HepG2 (cell line): ENCODE measurements at regions not wholly inside any gene's neighbourhood (a gene's known extent, or its start where the extent isn't known, plus 50 kb on each side); places are given as distances from the start of the nearest gene placed in this dataset.

Experiments
- ATAC-seq: fragments of 200-7000 bp; cut with Tn5 transposase; 3 replicates; pipeline ENCODE4 v1.9.1; 2020; ENCODE audit warnings: mild to moderate bottlenecking, moderate library complexity
- BruUV-seq: library from RNA; stranded (reverse); fragments of 400-500 nt; replicated peaks from 2 replicates; lab custom pipeline; 2021; lab: Mats Ljungman, UMichigan
- CTCF ChIA-PET: fragments of 300-600 bp; formaldehyde crosslinking; extraction: SDS; loops from one replicate; lab custom pipeline; 2021; ENCODE audit warnings: low total read pairs, inconsistent platforms, low intra/inter-chr PET ratio; lab: Yijun Ruan, JAX
- POLR2A ChIA-PET: fragments of 350-600 bp; sonication (Branson Sonifier 250); formaldehyde crosslinking; loops from one replicate; lab custom pipeline; 2020; ENCODE audit warnings: antibody characterized with exemption, inconsistent platforms; lab: Yijun Ruan, JAX
- DNase-seq: peaks from one replicate; pipeline ENCODE4 v3.0.0-alpha.2; 2015; ENCODE audit warnings: low spot score
- FAIRE-seq: peaks from 3 replicates; lab custom pipeline; 2011; peaks lifted over from hg19 to GRCh38; lab: Jason Lieb, UNC
- H2AFZ ChIP-seq: one replicate; pipeline ENCODE4 v1.6.1; 2011; ENCODE audit warnings: low read length, inconsistent platforms
- H3K27ac ChIP-seq: fragments of 300-600 bp; 3 replicates; pipeline ENCODE4 v1.8.0; 2011; ENCODE audit warnings: mixed run types, mild to moderate bottlenecking, mixed read lengths, low read length, inconsistent platforms; ENCODE audit not compliant: insufficient read depth; ENCODE audit errors: extremely low read length
- H3K27me3 ChIP-seq, 2 experiments: fragments of 200-600 bp in 1 of 2; 2 replicates in 1 of 2; 3 replicates in 1 of 2; pipeline versions ENCODE4 v1.6.0 to v1.8.0; 2011; ENCODE audit warnings: low read length in 2 of 2, mild to moderate bottlenecking in 2 of 2, moderate library complexity in 2 of 2, inconsistent platforms in 1 of 2; ENCODE audit not compliant: insufficient read depth in 2 of 2, control insufficient read depth in 1 of 2
- H3K36me3 ChIP-seq, 2 experiments: fragments of 200-600 bp in 1 of 2; replicated peaks in 1 of 2; 2 replicates in 1 of 2; 3 replicates in 1 of 2; pipeline versions ENCODE4 v1.5.1 to v1.8.0; 2011; ENCODE audit warnings: low read length in 2 of 2, inconsistent platforms in 1 of 2; ENCODE audit not compliant: insufficient read depth in 2 of 2, control insufficient read depth in 1 of 2
- H3K4me1 ChIP-seq: 2 replicates; pipeline ENCODE4 v1.5.1; 2012; ENCODE audit warnings: low read length, inconsistent platforms; ENCODE audit not compliant: insufficient read depth
- H3K4me2 ChIP-seq: 2 replicates; pipeline ENCODE4 v1.6.0; 2011; ENCODE audit warnings: low read depth, low read length, inconsistent platforms
- H3K4me3 ChIP-seq, 3 experiments: fragments of 200-600 bp in 1 of 3; sonication (generic), shearing (Covaris generic) in 1 of 3; replicated peaks in 1 of 3; 2 replicates each; pipeline ENCODE4 v1.5.1; 2011 to 2016; ENCODE audit warnings: low read length in 3 of 3, inconsistent platforms in 2 of 3, low read depth in 2 of 3, mild to moderate bottlenecking in 2 of 3, control low read depth in 1 of 3, mixed read lengths in 1 of 3; ENCODE audit not compliant: insufficient read depth in 1 of 3
- H3K79me2 ChIP-seq: one replicate; pipeline ENCODE4 v1.6.1; 2011; ENCODE audit warnings: low read length, inconsistent platforms; ENCODE audit not compliant: insufficient read depth
- H3K9ac ChIP-seq: 2 replicates; pipeline ENCODE4 v1.6.0; 2011; ENCODE audit warnings: mild to moderate bottlenecking, low read depth, low read length, inconsistent platforms; ENCODE audit not compliant: insufficient read depth
- H3K9me3 ChIP-seq: 2 replicates; pipeline ENCODE4 v1.5.1; 2012; ENCODE audit warnings: mild to moderate bottlenecking, low read length
- H4K20me1 ChIP-seq: 2 replicates; pipeline ENCODE4 v1.6.0; 2011; ENCODE audit warnings: inconsistent platforms, mild to moderate bottlenecking, low read length, moderate library complexity; ENCODE audit not compliant: insufficient read depth
- MEIS2 ChIP-seq: sonication (generic); formaldehyde crosslinking; IDR thresholded peaks from 2 replicates; pipeline ENCODE4 v1.9.0; 2021; ENCODE audit warnings: mild to moderate bottlenecking, missing genetic modification reagents
- PAF1 ChIP-seq: IDR thresholded peaks from 2 replicates; pipeline ENCODE4 v1.6.1; 2016; ENCODE audit warnings: missing genetic modification reagents, missing compliant biosample characterization
- ZMYM3 ChIP-seq: sonication (generic); formaldehyde crosslinking; IDR thresholded peaks from 2 replicates; pipeline ENCODE4 v1.5.1; 2020; ENCODE audit warnings: mild to moderate bottlenecking, missing genetic modification reagents
- ZNF160 ChIP-seq: sonication (generic); formaldehyde crosslinking; IDR thresholded peaks from 2 replicates; pipeline ENCODE4 v1.8.0; 2022; ENCODE audit warnings: mild to moderate bottlenecking, inconsistent platforms, missing genetic modification reagents
- ZNF205 ChIP-seq: IDR thresholded peaks from 2 replicates; pipeline ENCODE4 v1.6.1; 2018; ENCODE audit warnings: missing biosample characterization, missing genetic modification reagents
- ZNF484 ChIP-seq: sonication (generic); formaldehyde crosslinking; IDR thresholded peaks from 2 replicates; pipeline ENCODE4 v1.5.1; 2020; ENCODE audit warnings: mild to moderate bottlenecking, low read depth, missing genetic modification reagents, borderline replicate concordance
- ZNF563 ChIP-seq: sonication (generic); formaldehyde crosslinking; IDR thresholded peaks from 2 replicates; pipeline ENCODE4 v1.8.0; 2022; ENCODE audit warnings: mild to moderate bottlenecking, moderate library complexity, missing genetic modification reagents
- ZNF773 ChIP-seq: sonication (generic); formaldehyde crosslinking; IDR thresholded peaks from 2 replicates; pipeline ENCODE4 v1.4.0; 2020; ENCODE audit warnings: missing genetic modification reagents, borderline replicate concordance
- WGBS: methylation state at CpG from one replicate; pipeline ENCODE4 v1.1.6; 2017; ENCODE audit warnings: low lambda C conversion rate; 5-methylcytosine and 5-hydroxymethylcytosine counted together
- in situ Hi-C: cut with HindIII; loops from 2 replicates; pipeline ENCODE4 v1.10.0; 2017; ENCODE audit warnings: low pct_unique_long_range_greater_than_20kb; ENCODE audit not compliant: extremely low pct_ligation_motif_present
- intact Hi-C: fragments of 100-400 bp; cut with micrococcal nuclease; formaldehyde crosslinking; loops from one replicate; pipeline ENCODE4 v1.10.0; 2022; ENCODE audit not compliant: unreplicated experiment
- TF ChIP-seq, protein P1 (sequence below): sonication (generic); formaldehyde crosslinking; IDR thresholded peaks from 2 replicates; pipeline ENCODE4 v1.4.0; 2020; ENCODE audit warnings: missing genetic modification reagents
- TF ChIP-seq, protein P2 (sequence below): sonication (generic); formaldehyde crosslinking; IDR thresholded peaks from 2 replicates; pipeline ENCODE4 v1.5.0; 2020; ENCODE audit warnings: mild to moderate bottlenecking, missing genetic modification reagents, borderline replicate concordance
- TF ChIP-seq, protein P3 (sequence below): sonication (generic); formaldehyde crosslinking; IDR thresholded peaks from 2 replicates; pipeline ENCODE4 v1.4.0; 2020; ENCODE audit warnings: missing genetic modification reagents
- TF ChIP-seq, protein P4 (sequence below): sonication (generic); formaldehyde crosslinking; IDR thresholded peaks from 2 replicates; pipeline ENCODE4 v1.5.0; 2020; ENCODE audit warnings: mild to moderate bottlenecking, low read depth, missing genetic modification reagents, borderline replicate concordance

DNA sequence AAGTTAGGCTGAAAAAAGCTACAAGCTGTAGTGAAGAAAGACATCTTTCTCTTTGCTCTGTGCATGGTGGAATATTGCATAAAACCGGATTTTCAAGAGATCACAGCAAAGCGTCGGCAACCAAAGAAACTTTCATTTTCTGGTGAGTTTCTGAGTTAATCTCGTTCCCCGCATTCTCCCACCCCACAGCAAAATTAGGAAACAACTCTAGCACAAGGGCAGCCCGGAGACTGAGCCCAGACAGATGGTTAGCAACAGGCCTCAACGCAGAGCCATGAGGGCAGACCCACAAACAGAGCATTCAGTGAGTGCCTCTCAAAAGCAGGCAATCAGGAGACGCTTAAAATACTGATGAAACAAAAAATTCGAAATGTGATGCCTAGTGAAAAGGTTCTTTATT lies 396.1 kb upstream of the KLF6 start (continued):
- TF ChIP-seq, protein P1, sequence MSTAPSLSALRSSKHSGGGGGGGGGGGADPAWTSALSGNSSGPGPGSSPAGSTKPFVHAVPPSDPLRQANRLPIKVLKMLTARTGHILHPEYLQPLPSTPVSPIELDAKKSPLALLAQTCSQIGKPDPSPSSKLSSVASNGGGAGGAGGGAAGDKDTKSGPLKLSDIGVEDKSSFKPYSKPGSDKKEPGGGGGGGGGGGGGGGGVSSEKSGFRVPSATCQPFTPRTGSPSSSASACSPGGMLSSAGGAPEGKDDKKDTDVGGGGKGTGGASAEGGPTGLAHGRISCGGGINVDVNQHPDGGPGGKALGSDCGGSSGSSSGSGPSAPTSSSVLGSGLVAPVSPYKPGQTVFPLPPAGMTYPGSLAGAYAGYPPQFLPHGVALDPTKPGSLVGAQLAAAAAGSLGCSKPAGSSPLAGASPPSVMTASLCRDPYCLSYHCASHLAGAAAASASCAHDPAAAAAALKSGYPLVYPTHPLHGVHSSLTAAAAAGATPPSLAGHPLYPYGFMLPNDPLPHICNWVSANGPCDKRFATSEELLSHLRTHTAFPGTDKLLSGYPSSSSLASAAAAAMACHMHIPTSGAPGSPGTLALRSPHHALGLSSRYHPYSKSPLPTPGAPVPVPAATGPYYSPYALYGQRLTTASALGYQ, result no peak
- TF ChIP-seq ZMYM3, result no peak

DNA sequence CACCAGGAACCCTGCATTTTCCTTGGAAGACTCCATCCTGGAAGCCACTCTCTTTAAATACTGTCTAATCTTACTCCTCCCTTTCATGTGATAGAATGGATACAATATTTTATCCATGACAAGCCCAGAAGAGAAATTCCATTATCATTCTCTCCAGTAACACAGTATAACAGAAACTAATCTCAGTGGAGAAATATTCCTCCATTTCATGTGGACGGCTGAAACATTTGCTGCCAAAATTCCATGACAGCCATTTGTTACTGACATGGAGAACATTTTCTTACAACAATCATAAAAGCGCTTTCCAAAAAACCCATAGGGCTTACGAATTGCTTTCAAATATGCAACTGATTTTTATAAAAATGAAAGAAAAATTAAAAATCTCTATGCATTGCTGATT lies 392.8 kb upstream of the KLF6 start:
- Histone ChIP-seq H3K4me1 (no peaks in the 10 kb centered on the region), H3K27me3 (peaks cover 0 to 5% of the 10 kb centered on the region in 2 experiments; a peak in 2 of 5 replicates), H3K9me3 (no peaks in the 10 kb centered on the region), H2AFZ (no peak overlapping the region), H3K27ac (no peak overlapping the region), H4K20me1 (no peaks in the 10 kb centered on the region), H3K4me2 (no peak overlapping the region), H3K4me3 (no peak overlapping the region), H3K79me2 (no peaks in the 10 kb centered on the region), H3K9ac (no peak overlapping the region), H3K36me3 (no peaks in the 10 kb centered on the region)
- FAIRE-seq (no peak), DNase-seq (no peak), ATAC-seq (no peak)
- no TSS peak for BruUV-seq
- intact Hi-C loops, result no loop called here
- WGBS, result 32% methylated on average over 3 of the region's 3 CpGs
- ChIA-PET POLR2A (no interaction called here), CTCF (no interaction called here)
- in situ Hi-C loops, result no loop called here
- TF ChIP-seq, protein P2, sequence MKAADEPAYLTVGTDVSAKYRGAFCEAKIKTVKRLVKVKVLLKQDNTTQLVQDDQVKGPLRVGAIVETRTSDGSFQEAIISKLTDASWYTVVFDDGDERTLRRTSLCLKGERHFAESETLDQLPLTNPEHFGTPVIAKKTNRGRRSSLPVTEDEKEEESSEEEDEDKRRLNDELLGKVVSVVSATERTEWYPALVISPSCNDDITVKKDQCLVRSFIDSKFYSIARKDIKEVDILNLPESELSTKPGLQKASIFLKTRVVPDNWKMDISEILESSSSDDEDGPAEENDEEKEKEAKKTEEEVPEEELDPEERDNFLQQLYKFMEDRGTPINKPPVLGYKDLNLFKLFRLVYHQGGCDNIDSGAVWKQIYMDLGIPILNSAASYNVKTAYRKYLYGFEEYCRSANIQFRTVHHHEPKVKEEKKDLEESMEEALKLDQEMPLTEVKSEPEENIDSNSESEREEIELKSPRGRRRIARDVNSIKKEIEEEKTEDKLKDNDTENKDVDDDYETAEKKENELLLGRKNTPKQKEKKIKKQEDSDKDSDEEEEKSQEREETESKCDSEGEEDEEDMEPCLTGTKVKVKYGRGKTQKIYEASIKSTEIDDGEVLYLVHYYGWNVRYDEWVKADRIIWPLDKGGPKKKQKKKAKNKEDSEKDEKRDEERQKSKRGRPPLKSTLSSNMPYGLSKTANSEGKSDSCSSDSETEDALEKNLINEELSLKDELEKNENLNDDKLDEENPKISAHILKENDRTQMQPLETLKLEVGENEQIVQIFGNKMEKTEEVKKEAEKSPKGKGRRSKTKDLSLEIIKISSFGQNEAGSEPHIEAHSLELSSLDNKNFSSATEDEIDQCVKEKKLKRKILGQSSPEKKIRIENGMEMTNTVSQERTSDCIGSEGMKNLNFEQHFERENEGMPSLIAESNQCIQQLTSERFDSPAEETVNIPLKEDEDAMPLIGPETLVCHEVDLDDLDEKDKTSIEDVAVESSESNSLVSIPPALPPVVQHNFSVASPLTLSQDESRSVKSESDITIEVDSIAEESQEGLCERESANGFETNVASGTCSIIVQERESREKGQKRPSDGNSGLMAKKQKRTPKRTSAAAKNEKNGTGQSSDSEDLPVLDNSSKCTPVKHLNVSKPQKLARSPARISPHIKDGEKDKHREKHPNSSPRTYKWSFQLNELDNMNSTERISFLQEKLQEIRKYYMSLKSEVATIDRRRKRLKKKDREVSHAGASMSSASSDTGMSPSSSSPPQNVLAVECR (CRISPR knock-in tag), result no peak
- no peak for TF ChIP-seq ZNF160 (CRISPR knock-in tag)
- no peak for TF ChIP-seq MEIS2 (CRISPR knock-in tag)
- no peak for TF ChIP-seq ZNF563 (CRISPR knock-in tag)
- TF ChIP-seq, protein P3, sequence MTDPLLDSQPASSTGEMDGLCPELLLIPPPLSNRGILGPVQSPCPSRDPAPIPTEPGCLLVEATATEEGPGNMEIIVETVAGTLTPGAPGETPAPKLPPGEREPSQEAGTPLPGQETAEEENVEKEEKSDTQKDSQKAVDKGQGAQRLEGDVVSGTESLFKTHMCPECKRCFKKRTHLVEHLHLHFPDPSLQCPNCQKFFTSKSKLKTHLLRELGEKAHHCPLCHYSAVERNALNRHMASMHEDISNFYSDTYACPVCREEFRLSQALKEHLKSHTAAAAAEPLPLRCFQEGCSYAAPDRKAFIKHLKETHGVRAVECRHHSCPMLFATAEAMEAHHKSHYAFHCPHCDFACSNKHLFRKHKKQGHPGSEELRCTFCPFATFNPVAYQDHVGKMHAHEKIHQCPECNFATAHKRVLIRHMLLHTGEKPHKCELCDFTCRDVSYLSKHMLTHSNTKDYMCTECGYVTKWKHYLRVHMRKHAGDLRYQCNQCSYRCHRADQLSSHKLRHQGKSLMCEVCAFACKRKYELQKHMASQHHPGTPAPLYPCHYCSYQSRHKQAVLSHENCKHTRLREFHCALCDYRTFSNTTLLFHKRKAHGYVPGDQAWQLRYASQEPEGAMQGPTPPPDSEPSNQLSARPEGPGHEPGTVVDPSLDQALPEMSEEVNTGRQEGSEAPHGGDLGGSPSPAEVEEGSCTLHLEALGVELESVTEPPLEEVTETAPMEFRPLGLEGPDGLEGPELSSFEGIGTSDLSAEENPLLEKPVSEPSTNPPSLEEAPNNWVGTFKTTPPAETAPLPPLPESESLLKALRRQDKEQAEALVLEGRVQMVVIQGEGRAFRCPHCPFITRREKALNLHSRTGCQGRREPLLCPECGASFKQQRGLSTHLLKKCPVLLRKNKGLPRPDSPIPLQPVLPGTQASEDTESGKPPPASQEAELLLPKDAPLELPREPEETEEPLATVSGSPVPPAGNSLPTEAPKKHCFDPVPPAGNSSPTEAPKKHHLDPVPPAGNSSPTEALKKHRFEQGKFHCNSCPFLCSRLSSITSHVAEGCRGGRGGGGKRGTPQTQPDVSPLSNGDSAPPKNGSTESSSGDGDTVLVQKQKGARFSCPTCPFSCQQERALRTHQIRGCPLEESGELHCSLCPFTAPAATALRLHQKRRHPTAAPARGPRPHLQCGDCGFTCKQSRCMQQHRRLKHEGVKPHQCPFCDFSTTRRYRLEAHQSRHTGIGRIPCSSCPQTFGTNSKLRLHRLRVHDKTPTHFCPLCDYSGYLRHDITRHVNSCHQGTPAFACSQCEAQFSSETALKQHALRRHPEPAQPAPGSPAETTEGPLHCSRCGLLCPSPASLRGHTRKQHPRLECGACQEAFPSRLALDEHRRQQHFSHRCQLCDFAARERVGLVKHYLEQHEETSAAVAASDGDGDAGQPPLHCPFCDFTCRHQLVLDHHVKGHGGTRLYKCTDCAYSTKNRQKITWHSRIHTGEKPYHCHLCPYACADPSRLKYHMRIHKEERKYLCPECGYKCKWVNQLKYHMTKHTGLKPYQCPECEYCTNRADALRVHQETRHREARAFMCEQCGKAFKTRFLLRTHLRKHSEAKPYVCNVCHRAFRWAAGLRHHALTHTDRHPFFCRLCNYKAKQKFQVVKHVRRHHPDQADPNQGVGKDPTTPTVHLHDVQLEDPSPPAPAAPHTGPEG (CRISPR knock-in tag), result no peak
- TF ChIP-seq, protein P4, sequence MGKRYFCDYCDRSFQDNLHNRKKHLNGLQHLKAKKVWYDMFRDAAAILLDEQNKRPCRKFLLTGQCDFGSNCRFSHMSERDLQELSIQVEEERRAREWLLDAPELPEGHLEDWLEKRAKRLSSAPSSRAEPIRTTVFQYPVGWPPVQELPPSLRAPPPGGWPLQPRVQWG, result no peak
- TF ChIP-seq ZNF484, result no peak
- TF ChIP-seq PAF1 (CRISPR knock-in tag), result no peak
- TF ChIP-seq ZNF773, result no peak
- TF ChIP-seq ZNF205 (CRISPR knock-in tag), result no peak
